DND-41 (cell line): ENCODE measurements at regions not wholly inside any gene's neighbourhood (a gene's known extent, or its start where the extent isn't known, plus 50 kb on each side); places are given as distances from the start of the nearest gene placed in this dataset.

Experiments used
- ATAC-seq: fragments of 200-7000 bp; cut with Tn5 transposase; 3 replicates; pipeline ENCODE4 v1.9.1; 2021; ENCODE audit warnings: low read depth; ENCODE audit not compliant: insufficient read depth
- DNase-seq: peaks from one replicate; pipeline ENCODE4 v3.0.0-alpha.2; 2020
- H2AFZ ChIP-seq: 2 replicates; pipeline ENCODE4 v1.6.0; 2012; ENCODE audit warnings: low read depth, low read length
- H3K27ac ChIP-seq: 2 replicates; pipeline ENCODE4 v1.5.1; 2012; ENCODE audit warnings: low read length, inconsistent platforms
- H3K27me3 ChIP-seq: fragments of 200-600 bp; sonication (generic); 2 replicates; pipeline ENCODE4 v1.6.0; 2012; ENCODE audit warnings: low read length, mild to moderate bottlenecking, inconsistent platforms; ENCODE audit not compliant: insufficient read depth, poor library complexity
- H3K36me3 ChIP-seq: 2 replicates; pipeline ENCODE4 v1.5.1; 2012; ENCODE audit warnings: low read length, inconsistent platforms; ENCODE audit not compliant: insufficient read depth
- H3K4me1 ChIP-seq: 2 replicates; pipeline ENCODE4 v1.5.1; 2012; ENCODE audit warnings: mild to moderate bottlenecking, low read length; ENCODE audit not compliant: insufficient read depth
- H3K4me2 ChIP-seq: 2 replicates; pipeline ENCODE4 v1.6.0; 2012; ENCODE audit warnings: mild to moderate bottlenecking, moderate library complexity, low read length, inconsistent platforms; ENCODE audit not compliant: insufficient read depth
- H3K4me3 ChIP-seq, 2 experiments: fragments of 200-600 bp in 1 of 2; shearing (Covaris generic) in 1 of 2; 2 replicates each; pipeline ENCODE4 v1.5.1; 2012 to 2016; ENCODE audit warnings: inconsistent platforms in 2 of 2, low read length in 2 of 2, mild to moderate bottlenecking in 2 of 2, low read depth in 1 of 2, moderate library complexity in 1 of 2
- H3K79me2 ChIP-seq: 2 replicates; pipeline ENCODE4 v1.6.0; 2012; ENCODE audit warnings: low read length, inconsistent platforms; ENCODE audit not compliant: insufficient read depth
- H3K9ac ChIP-seq: 2 replicates; pipeline ENCODE4 v1.6.0; 2012; ENCODE audit warnings: low read depth, mild to moderate bottlenecking, inconsistent platforms, low read length, moderate library complexity
- H3K9me3 ChIP-seq: 2 replicates; pipeline ENCODE4 v1.5.1; 2012; ENCODE audit warnings: low read length, moderate library complexity, mild to moderate bottlenecking, inconsistent platforms; ENCODE audit not compliant: insufficient read depth, severe bottlenecking
- H4K20me1 ChIP-seq: 2 replicates; pipeline ENCODE4 v1.6.0; 2012; ENCODE audit warnings: low read length; ENCODE audit not compliant: insufficient read depth
- CTCF ChIP-seq: IDR thresholded peaks from 2 replicates; pipeline ENCODE4 v1.5.1; 2012; ENCODE audit warnings: borderline replicate concordance, low read length, moderate library complexity, mild to moderate bottlenecking; ENCODE audit not compliant: poor library complexity, severe bottlenecking; ENCODE audit errors: extremely low read depth
- EZH2 ChIP-seq: IDR thresholded peaks from 3 replicates; pipeline ENCODE4 v1.6.1; 2012; ENCODE audit warnings: borderline replicate concordance, low read depth, mild to moderate bottlenecking, moderate library complexity, low read length, inconsistent platforms; ENCODE audit not compliant: severe bottlenecking

GRCh38 chr1:228852024-228852423 is 116.7 kb downstream of the RHOU start:
- TF ChIP-seq EZH2 (no peak), CTCF (no peak)
- no peak for DNase-seq
- H3K27me3 ChIP-seq: peaks cover 8% of the 10 kb centered on the region
- no peak for ATAC-seq
- H3K36me3 ChIP-seq: no peaks in the 10 kb centered on the region
- H3K9me3 ChIP-seq: no peaks in the 10 kb centered on the region
- H3K4me3 ChIP-seq: no peak overlapping the region
- peaks cover 3% of the 10 kb centered on the region; the same call in 1 of the 2 replicates for H4K20me1 ChIP-seq
- no peak overlapping the region for H2AFZ ChIP-seq
- H3K9ac ChIP-seq: no peak overlapping the region
- no peaks in the 10 kb centered on the region for H3K79me2 ChIP-seq
- H3K4me1 ChIP-seq: no peaks in the 10 kb centered on the region
- no peak overlapping the region for H3K27ac ChIP-seq
- H3K4me2 ChIP-seq: no peak overlapping the region

- Histone ChIP-seq H3K36me3 (no peaks in the 10 kb centered on the region), H3K27ac (no peak overlapping the region), H4K20me1 (peaks cover 3% of the 10 kb centered on the region; the same call in 1 of the 2 replicates), H3K79me2 (no peaks in the 10 kb centered on the region), H3K4me3 (no peak overlapping the region), H3K4me2 (no peak overlapping the region), H3K9me3 (no peaks in the 10 kb centered on the region), H3K4me1 (no peaks in the 10 kb centered on the region), H3K9ac (no peak overlapping the region), H2AFZ (no peak overlapping the region), H3K27me3 (peaks cover 8% of the 10 kb centered on the region)
- TF ChIP-seq EZH2 (no peak), CTCF (no peak)
- ATAC-seq (no peak), DNase-seq (no peak)
Observed at GRCh38 chr1:228852511-228853088, 117.3 kb downstream of the RHOU start.

- ATAC-seq (no peak), DNase-seq (no peak)
- Histone ChIP-seq H2AFZ (no peak overlapping the region), H3K27ac (no peak overlapping the region), H3K9ac (no peak overlapping the region), H3K36me3 (no peaks in the 10 kb centered on the region), H3K27me3 (peaks cover 8% of the 10 kb centered on the region), H3K4me1 (no peaks in the 10 kb centered on the region), H3K79me2 (no peaks in the 10 kb centered on the region), H4K20me1 (peaks cover 3% of the 10 kb centered on the region; the same call in 1 of the 2 replicates), H3K9me3 (no peaks in the 10 kb centered on the region), H3K4me2 (no peak overlapping the region), H3K4me3 (no peak overlapping the region)
- no peak for TF ChIP-seq CTCF
- TF ChIP-seq EZH2: no peak
Observed at GRCh38 chr1:228853191-228853590, 117.9 kb downstream of the RHOU start.

- peaks cover 6% of the 10 kb centered on the region for H3K27me3 ChIP-seq
- no peaks in the 10 kb centered on the region for H3K4me1 ChIP-seq
- H3K4me3 ChIP-seq: no peak overlapping the region
- DNase-seq (no peak), ATAC-seq (no peak)
- no peak for TF ChIP-seq EZH2
- no peak for TF ChIP-seq CTCF
- H2AFZ ChIP-seq: no peak overlapping the region
- H3K9me3 ChIP-seq: no peaks in the 10 kb centered on the region
- no peak overlapping the region for H3K27ac ChIP-seq
- H3K36me3 ChIP-seq: no peaks in the 10 kb centered on the region
- peaks cover 3% of the 10 kb centered on the region; the same call in 1 of the 2 replicates for H4K20me1 ChIP-seq
- H3K9ac ChIP-seq: no peak overlapping the region
- H3K79me2 ChIP-seq: no peaks in the 10 kb centered on the region
- no peak overlapping the region for H3K4me2 ChIP-seq
Observed at GRCh38 chr1:228853637-228854036, 118.4 kb downstream of the RHOU start.
